T-cell (primary cell): ENCODE measurements at regions not wholly inside any gene's neighbourhood (a gene's known extent, or its start where the extent isn't known, plus 50 kb on each side); places are given as distances from the start of the nearest gene placed in this dataset.

Experiments
- ATAC-seq, 4 experiments: fragments of 200-7000 bp in 3 of 4; fragments of 150-1000 bp in 1 of 4; cut with Tn5 transposase; replicated peaks in 1 of 4; 1 replicate in 3 of 4; 2 replicates in 1 of 4; pipeline ENCODE4 v1.10.0; 2021; ENCODE audit warnings: moderate library complexity in 3 of 4, mild to moderate bottlenecking in 2 of 4, moderate number of reproducible peaks in 1 of 4
- CTCF ChIA-PET, 2 donors: fragments of 300-600 bp; sonication (Branson Sonifier 250); formaldehyde crosslinking; loops; one replicate each; lab custom pipeline; 2022; ENCODE audit warnings: antibody characterized with exemption in 2 of 2; lab: Charles Lee
- POLR2A ChIA-PET, 2 donors: fragments of 300-600 bp; sonication (Branson Sonifier 250); formaldehyde crosslinking; loops; one replicate each; lab custom pipeline; 2022; ENCODE audit warnings: antibody characterized with exemption in 2 of 2; lab: Charles Lee
- DNase-seq, 35 experiments: peaks; one replicate each; pipeline versions ENCODE4 v3.0.0 to v3.0.0-alpha.2; 2013 to 2023
- H3K27ac ChIP-seq: one replicate; pipeline ENCODE4 v1.5.1; 2013; ENCODE audit warnings: low read length
- H3K27me3 ChIP-seq, 2 experiments: replicated peaks in 1 of 2; 1 replicate in 1 of 2; 2 replicates in 1 of 2; pipeline versions ENCODE4 v1.6.1 to v1.7.0; 2013; ENCODE audit warnings: low read length in 1 of 2, mixed read lengths in 1 of 2; ENCODE audit not compliant: control insufficient read depth in 2 of 2, insufficient read depth in 2 of 2; ENCODE audit errors: extremely low read depth in 1 of 2
- H3K36me3 ChIP-seq, 2 donors: 1 replicate in 1 of 2; 2 replicates in 1 of 2; pipeline versions ENCODE4 v1.6.1 to v1.7.0; 2013; ENCODE audit warnings: low read length in 1 of 2; ENCODE audit not compliant: control insufficient read depth in 2 of 2, insufficient read depth in 1 of 2; ENCODE audit errors: extremely low read depth in 1 of 2
- H3K4me1 ChIP-seq, 2 experiments: 1 replicate in 1 of 2; 2 replicates in 1 of 2; pipeline versions ENCODE4 v1.6.1 to v1.7.0; 2013; ENCODE audit warnings: low read length in 2 of 2, mixed read lengths in 1 of 2; ENCODE audit not compliant: insufficient read depth in 2 of 2, control insufficient read depth in 1 of 2; ENCODE audit errors: extremely low read depth in 1 of 2
- H3K4me3 ChIP-seq, 2 donors: 1 replicate in 1 of 2; 2 replicates in 1 of 2; pipeline versions ENCODE4 v1.5.1 to v1.7.0; 2013; ENCODE audit warnings: mild to moderate bottlenecking in 2 of 2, low read length in 1 of 2, moderate library complexity in 1 of 2; ENCODE audit not compliant: control insufficient read depth in 1 of 2; ENCODE audit errors: extremely low read depth in 1 of 2
- H3K9me3 ChIP-seq: 2 replicates; pipeline ENCODE4 v1.7.0; 2013
- H3K27ac Mint-ChIP-seq, 2 donors: one replicate each; pipeline ENCODE4 v1.8.0; 2020 to 2021; ENCODE audit warnings: mild to moderate bottlenecking in 2 of 2, mixed read lengths in 2 of 2
- H3K27me3 Mint-ChIP-seq, 2 donors: one replicate each; pipeline ENCODE4 v1.8.0; 2021 to 2022; ENCODE audit warnings: mixed read lengths in 2 of 2
- H3K36me3 Mint-ChIP-seq: one replicate; pipeline ENCODE4 v1.8.0; 2021; ENCODE audit warnings: mixed read lengths
- H3K4me1 Mint-ChIP-seq, 3 donors: one replicate each; pipeline ENCODE4 v1.8.0; 2020 to 2022; ENCODE audit warnings: mixed read lengths in 3 of 3, mild to moderate bottlenecking in 1 of 3
- H3K4me3 Mint-ChIP-seq, 3 donors: one replicate each; pipeline ENCODE4 v1.8.0; 2020 to 2022; ENCODE audit warnings: mild to moderate bottlenecking in 3 of 3, mixed read lengths in 3 of 3, moderate library complexity in 3 of 3
- H3K9me3 Mint-ChIP-seq, 3 donors: one replicate each; pipeline ENCODE4 v1.8.0; 2020 to 2022; ENCODE audit warnings: mixed read lengths in 3 of 3
- WGBS: methylation state at CpG from one replicate; pipeline ENCODE4 v1.1.5; 2013; ENCODE audit warnings: missing lambda C conversion rate; ENCODE audit not compliant: insufficient coverage; 5-methylcytosine and 5-hydroxymethylcytosine counted together

DNA sequence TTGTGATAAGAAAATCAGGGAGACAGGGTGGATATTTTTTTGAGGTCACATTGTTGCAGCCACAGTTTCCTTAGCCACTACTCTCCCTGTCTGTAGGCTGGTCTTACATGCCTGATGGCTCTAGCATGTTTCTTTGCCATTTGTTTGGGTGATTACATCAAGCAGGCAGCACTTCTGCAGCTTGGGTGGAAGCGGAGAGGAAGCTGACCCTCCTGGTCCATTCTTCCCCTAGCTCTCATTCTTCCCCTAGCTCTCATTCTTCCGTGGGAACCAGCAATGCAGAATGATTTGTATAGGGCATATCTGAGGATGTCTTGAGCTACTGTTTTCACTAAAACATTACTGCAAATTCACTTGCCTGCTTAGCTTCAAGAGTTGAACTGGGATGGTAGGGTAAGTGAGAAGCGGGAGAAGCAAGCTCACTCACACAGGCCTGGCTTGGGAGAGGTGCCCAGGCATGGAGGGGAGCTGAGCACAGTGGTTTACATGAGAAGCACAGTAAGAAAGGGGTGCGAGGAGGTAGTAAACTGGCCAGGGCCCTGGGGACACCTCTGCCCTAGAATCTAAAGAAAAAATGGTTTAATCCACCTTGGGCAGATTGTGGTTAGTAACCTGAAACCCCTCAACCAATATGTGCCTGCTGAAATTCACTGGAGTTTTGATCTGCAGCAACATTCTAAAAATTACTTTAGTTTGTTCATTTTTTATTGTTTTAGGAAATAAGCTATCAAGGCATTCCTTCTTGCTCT, 538.9 kb downstream of the RFC3 start:
- WGBS = 50% methylated on average over 1 of the region's 4 CpGs
- Histone ChIP-seq H3K27ac (no peak overlapping the region), H3K36me3 (no peaks in the 10 kb centered on the region), H3K4me3 (no peak overlapping the region), H3K27me3 (no peaks in the 10 kb centered on the region), H3K9me3 (no peaks in the 10 kb centered on the region), H3K4me1 (no peaks in the 10 kb centered on the region)
- no peak overlapping the region for H3K27ac Mint-ChIP-seq
- H3K4me1 Mint-ChIP-seq = no peaks in the 10 kb centered on the region
- no peaks in the 10 kb centered on the region for H3K36me3 Mint-ChIP-seq
- no peak overlapping the region for H3K4me3 Mint-ChIP-seq
- ChIA-PET CTCF (no interaction called here), POLR2A (no interaction called here)
- no peak for ATAC-seq
- DNase-seq = no peak
- peaks cover 0 to 10% (median 0%) of the 10 kb centered on the region in 3 donors for H3K9me3 Mint-ChIP-seq
- H3K27me3 Mint-ChIP-seq = no peaks in the 10 kb centered on the region

DNA sequence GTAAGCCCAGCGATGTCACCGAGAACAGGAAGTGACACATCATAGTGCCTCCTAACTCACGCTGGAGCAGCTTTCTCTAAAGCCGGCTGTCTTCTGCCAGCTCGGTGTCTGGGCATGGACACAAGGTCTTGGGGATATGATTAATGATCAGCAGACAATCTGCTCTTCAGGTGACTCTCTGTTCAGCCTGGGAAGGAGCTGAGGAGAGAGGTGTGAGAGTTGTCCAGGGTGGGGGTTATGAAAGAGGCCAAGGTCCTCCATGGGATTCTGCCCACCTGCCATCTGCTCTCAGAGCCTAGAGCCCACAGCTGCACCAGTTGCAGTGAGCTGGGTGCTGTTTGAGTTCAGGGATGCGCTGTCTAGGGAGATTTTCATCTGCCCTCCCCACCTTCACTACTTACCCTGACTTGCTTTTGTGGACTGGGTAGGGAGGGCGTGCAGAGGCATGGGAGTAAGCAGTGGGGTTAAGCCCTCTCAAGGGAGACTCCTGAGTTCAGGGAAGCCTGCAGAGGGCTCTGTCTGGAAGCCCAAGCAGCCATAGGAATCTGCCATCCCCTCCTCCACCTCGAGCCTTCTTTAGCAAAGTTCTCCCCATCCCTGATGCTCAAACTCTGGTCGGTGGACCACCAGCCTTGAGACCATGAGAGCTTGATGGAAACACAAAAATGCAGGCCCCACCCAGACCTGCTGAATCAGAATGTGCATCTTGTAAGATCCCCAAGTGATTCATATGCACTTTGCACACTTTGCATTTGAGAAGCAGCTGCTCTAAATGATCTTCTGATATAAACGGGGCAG, 539.7 kb downstream of the RFC3 start:
- no peaks in the 10 kb centered on the region for H3K36me3 Mint-ChIP-seq
- CTCF ChIA-PET = no interaction called here
- Histone ChIP-seq H3K27ac (no peak overlapping the region), H3K9me3 (no peaks in the 10 kb centered on the region), H3K4me3 (no peak overlapping the region), H3K36me3 (no peaks in the 10 kb centered on the region), H3K27me3 (no peaks in the 10 kb centered on the region), H3K4me1 (no peaks in the 10 kb centered on the region)
- POLR2A ChIA-PET = no interaction called here
- no peak overlapping the region for H3K27ac Mint-ChIP-seq
- ATAC-seq (no peak), DNase-seq (no peak)
- WGBS = 46% methylated on average over 8 of the region's 10 CpGs
- H3K4me1 Mint-ChIP-seq = no peaks in the 10 kb centered on the region
- no peaks in the 10 kb centered on the region for H3K27me3 Mint-ChIP-seq
- peaks cover 0 to 10% (median 0%) of the 10 kb centered on the region in 3 donors for H3K9me3 Mint-ChIP-seq
- no peak overlapping the region for H3K4me3 Mint-ChIP-seq

DNA sequence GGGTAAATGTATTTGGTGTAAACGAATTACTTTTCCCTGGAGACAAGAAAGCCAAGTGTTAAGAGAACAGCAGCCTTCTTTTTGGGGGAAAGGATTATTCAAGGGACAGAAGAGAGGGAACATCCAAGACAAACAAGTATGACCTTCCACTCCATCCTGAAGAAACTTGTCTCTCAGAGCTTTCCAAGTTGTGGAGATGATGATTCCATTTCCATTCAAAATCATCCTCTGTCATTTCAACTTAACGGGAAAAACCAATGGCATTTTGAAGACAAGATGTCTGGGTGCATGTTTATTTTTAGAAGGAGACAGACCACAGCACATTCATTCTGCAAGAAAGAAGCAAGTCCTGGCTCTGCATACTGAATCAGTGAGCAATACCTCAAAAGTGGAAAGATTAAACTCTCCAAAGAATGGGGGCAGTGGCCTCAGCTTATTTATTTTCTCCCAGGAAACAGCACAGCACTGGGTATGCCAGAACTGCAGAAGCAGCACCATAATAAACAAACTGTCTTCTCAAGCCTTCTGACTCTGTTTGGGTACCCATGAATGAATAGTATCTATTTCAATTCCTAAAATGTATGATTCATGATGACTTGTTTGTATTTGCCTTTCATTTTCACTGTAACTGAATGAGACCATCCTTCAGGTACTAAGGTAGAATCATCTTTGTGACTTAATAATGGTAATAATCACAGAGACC, 541.0 kb downstream of the RFC3 start:
- ATAC-seq (no peak), DNase-seq (no peak)
- Histone ChIP-seq H3K4me1 (no peaks in the 10 kb centered on the region), H3K27me3 (no peaks in the 10 kb centered on the region), H3K4me3 (no peak overlapping the region), H3K27ac (no peak overlapping the region), H3K36me3 (no peaks in the 10 kb centered on the region), H3K9me3 (no peaks in the 10 kb centered on the region)
- H3K27me3 Mint-ChIP-seq = no peaks in the 10 kb centered on the region
- POLR2A ChIA-PET = no interaction called here
- no peaks in the 10 kb centered on the region for H3K36me3 Mint-ChIP-seq
- no peaks in the 10 kb centered on the region for H3K4me1 Mint-ChIP-seq
- H3K4me3 Mint-ChIP-seq = no peak overlapping the region
- CTCF ChIA-PET = no interaction called here
- WGBS = no CpG with 5 or more reads among the region's 2 CpGs
- no peak overlapping the region for H3K27ac Mint-ChIP-seq
- H3K9me3 Mint-ChIP-seq = peaks cover 0 to 10% (median 0%) of the 10 kb centered on the region in 3 donors

DNA sequence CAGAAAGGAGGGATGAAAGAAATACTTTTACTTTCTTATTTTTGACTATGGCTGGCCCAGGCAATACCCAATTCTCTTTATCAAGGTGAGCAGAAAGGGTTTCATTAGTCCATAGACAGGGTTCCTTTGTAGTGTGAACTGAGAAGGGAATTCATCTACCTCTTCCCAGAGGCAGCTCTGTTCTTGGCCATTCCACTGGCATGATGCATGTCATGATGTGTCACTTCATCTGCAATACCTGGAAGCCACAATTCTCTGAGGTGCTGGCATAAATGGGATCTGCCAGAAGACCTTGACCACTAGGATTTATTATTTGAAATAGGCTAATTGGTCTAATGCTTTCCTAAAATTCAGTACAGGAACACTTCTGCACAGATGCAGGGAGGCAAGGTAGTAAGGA, 542.8 kb downstream of the RFC3 start:
- Mint-ChIP-seq H3K36me3 (no peaks in the 10 kb centered on the region), H3K9me3 (peaks cover 0 to 10% (median 0%) of the 10 kb centered on the region in 3 donors), H3K27ac (no peak overlapping the region), H3K4me3 (no peak overlapping the region), H3K4me1 (no peaks in the 10 kb centered on the region), H3K27me3 (no peaks in the 10 kb centered on the region)
- Histone ChIP-seq H3K9me3 (no peaks in the 10 kb centered on the region), H3K27ac (no peak overlapping the region), H3K4me3 (no peak overlapping the region), H3K36me3 (no peaks in the 10 kb centered on the region), H3K27me3 (no peaks in the 10 kb centered on the region), H3K4me1 (no peaks in the 10 kb centered on the region)
- no peak for DNase-seq
- no peak for ATAC-seq
- CTCF ChIA-PET = no interaction called here
- POLR2A ChIA-PET = no interaction called here

DNA sequence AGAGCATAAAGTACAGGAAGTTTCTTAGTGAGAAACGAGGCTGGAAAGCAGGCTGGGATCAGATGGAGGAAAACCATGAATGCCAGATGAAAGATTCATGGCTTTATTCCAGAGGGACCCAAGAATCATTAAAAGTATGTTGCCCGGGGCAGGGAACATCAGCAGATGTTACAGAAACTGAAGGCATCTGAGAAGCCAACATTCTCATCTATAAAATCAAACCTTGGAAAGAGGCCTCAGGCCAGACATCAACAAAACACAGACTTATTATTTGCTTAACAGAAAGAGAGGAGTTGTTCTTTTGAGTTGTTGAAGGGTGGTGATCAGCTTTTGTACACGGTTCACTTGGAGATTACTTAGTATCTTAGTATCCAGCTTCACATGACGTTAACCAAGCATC, 543.6 kb downstream of the RFC3 start:
- H3K36me3 Mint-ChIP-seq = no peaks in the 10 kb centered on the region
- H3K36me3 ChIP-seq = no peaks in the 10 kb centered on the region
- no peaks in the 10 kb centered on the region for H3K4me1 ChIP-seq
- H3K9me3 Mint-ChIP-seq = peaks cover 0 to 8% (median 3%) of the 10 kb centered on the region in 3 donors
- H3K27me3 Mint-ChIP-seq = no peaks in the 10 kb centered on the region
- no peaks in the 10 kb centered on the region for H3K9me3 ChIP-seq
- H3K4me1 Mint-ChIP-seq = no peaks in the 10 kb centered on the region
- DNase-seq = no peak
- H3K4me3 Mint-ChIP-seq = no peak overlapping the region
- no peak overlapping the region for H3K27ac ChIP-seq
- H3K27me3 ChIP-seq = no peaks in the 10 kb centered on the region
- WGBS = 26% methylated on average over 2 of the region's 4 CpGs
- no peak for ATAC-seq
- POLR2A ChIA-PET = interaction anchor here in 1 of 2 donors (0.6 kb wide), 1 partner anchor 154 kb away, joined by 3 read pairs; no protein-coding TSS in a partner anchor
- H3K27ac Mint-ChIP-seq = no peak overlapping the region
- no peak overlapping the region for H3K4me3 ChIP-seq
- CTCF ChIA-PET = no interaction called here

DNA sequence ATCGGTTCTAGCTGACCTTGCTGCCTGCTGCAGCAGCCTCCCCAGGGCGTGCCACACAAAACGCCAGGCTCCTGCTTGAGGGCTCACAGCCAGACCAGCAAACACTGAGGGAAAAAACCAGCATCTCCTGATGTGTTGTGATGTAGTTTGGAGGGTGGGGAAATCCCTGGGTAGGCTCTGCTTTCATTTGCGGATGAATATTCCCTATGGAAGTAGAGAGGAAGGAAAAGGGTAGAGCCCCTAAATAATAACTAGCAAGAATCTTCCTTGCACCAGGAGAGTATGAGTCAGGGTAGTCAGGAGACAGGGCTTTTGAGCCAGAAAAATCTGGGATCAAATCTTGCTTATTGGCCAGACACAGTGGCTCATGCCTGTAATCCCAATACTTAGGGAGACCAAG, 545.3 kb downstream of the RFC3 start:
- Histone ChIP-seq H3K4me1 (no peaks in the 10 kb centered on the region), H3K27ac (no peak overlapping the region), H3K27me3 (no peaks in the 10 kb centered on the region), H3K9me3 (no peaks in the 10 kb centered on the region), H3K36me3 (no peaks in the 10 kb centered on the region), H3K4me3 (no peak overlapping the region)
- 100% methylated on average over 2 of the region's 4 CpGs for WGBS
- POLR2A ChIA-PET = no interaction called here
- Mint-ChIP-seq H3K4me1 (no peaks in the 10 kb centered on the region), H3K4me3 (no peak overlapping the region), H3K36me3 (no peaks in the 10 kb centered on the region), H3K27me3 (no peaks in the 10 kb centered on the region), H3K9me3 (peaks cover 0 to 11% (median 4%) of the 10 kb centered on the region in 3 donors), H3K27ac (no peak overlapping the region)
- ATAC-seq = no peak
- no peak for DNase-seq
- CTCF ChIA-PET = no interaction called here
